Pons (tissue), 1 donor: ENCODE measurements at regions not wholly inside any gene's neighbourhood (a gene's known extent, or its start where the extent isn't known, plus 50 kb on each side); places are given as distances from the start of the nearest gene placed in this dataset.
A peak's percentile ranks its signal among the peaks of the same experiment; 100 is the strongest.
"Not testable (repeated sequence)": the region's sequence is repeated elsewhere in the genome, so short reads cannot be mapped to it uniquely, and the experiment has no call there.

Source experiments
- DNase-seq: peaks from one replicate; pipeline ENCODE4 v3.0.0-alpha.2; 2016; ENCODE audit warnings: low spot score

DNA sequence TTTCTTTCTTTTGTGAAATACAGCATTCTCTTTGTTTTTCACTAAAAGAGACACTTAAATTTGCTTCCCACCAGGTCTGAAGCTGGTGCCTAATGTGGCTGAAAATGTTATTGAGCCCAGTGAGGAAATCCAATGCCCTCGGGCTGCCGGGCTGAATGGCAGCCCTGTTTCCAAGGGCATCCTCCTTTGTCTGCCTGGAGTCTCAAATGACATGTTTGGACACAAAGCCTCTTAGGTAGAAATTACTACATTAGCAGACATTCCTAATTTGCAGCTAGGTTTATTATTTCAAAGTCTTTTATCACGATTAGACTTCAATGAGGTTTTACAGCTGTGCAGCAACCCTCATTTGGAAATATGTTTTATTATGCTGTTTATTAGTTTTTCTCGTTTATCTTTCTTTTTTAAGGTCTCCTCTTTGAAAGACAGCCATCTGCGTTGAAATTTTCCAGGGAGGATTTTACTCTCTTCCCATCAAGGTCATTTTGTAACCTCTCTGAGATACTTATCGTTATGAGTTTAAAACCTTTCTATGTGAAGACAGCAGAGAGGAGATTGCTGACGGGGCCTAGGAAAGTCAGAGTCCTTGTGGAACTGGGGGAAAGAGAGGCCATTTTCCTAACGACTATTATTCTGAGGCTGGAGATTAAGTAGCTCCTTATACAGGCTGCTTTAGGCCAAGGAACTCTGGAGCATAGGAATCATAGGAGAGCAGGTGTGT lies 59.0 kb upstream of the ZNF532 start:
- DNase-seq, result peak; percentile 53

DNA sequence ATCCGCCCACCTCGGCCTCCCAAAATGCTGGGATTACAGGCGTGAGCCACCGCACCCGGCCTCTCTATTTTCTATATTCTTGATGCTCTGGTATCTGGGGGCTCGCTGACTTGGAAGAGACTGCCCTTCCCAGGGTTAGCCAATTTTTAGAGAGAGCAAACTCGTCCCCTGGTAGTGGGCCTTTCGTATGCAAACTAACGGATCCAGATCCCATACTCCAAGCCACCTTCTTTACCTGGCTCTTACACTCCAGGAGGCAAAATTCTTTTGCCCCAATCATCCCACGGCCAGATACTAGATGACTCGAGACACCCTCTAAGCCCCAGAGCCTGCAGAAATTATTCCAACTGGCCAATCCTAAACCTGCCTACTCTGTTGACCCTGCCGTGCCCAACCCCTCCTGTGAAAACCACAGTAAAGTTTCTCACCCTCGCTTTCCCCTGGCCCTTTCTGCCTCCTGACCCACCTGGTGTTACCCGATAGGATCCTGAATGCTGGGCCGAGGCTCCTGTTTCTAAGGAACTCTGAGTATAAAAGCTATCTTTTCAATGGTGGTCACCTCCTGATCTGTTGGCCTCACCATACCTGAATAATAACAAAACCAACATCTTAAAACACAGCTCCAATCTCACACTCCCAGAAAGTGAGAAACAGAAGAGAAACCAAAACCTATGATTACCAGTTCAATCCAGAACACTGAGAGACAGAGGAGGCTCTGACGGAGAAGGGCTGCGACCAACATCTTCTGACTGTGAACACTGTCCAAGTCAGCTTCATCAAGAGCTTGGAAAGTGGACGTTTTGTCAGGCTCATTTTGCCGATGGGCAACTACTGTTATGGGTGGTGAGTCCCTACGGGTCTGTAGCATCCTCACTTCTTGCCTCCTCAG lies 57.6 kb upstream of the ZNF532 start:
- DNase-seq, result no peak

- DNase-seq, result no peak
These were observed 56.9 kb upstream of the ZNF532 start for GRCh38 chr18:58807766-58808165.

DNA sequence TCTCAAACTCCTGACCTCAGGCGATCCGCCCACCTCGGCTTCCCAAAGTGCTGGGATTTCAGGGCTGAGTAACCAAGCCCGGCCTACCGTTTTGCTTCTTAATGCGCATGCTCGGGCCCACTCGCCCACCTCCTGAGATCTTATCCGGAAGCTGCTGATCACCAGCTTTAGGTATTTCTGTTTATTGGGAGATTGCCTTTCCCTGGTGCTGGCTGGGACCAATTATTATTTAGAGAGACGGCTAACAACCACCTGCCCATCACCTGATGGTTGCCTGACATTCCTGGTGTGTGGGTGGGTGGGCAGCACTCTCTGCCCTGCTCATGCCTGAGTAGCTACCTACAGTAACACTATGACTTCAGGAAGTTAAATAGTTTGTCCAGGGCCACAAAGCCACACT lies 56.3 kb upstream of the ZNF532 start:
- no peak for DNase-seq

GRCh38 chr18:58811859-58812258 lies 52.8 kb upstream of the ZNF532 start:
- not testable (repeated sequence) for DNase-seq

GRCh38 chr18:58813105-58813504 lies 51.6 kb upstream of the ZNF532 start:
- DNase-seq, result peak; percentile 14

GRCh38 chr18:58813561-58814225 lies 51.0 kb upstream of the ZNF532 start:
- DNase-seq, result peak; percentile 84

- DNase-seq, result no peak
These were observed 50.4 kb upstream of the ZNF532 start for GRCh38 chr18:58814317-58814716.
